ENCODE measurements at regions not wholly inside any gene's neighbourhood (a gene's known extent, or its start where the extent isn't known, plus 50 kb on each side); places are given as distances from the start of the nearest gene placed in this dataset.

DNA sequence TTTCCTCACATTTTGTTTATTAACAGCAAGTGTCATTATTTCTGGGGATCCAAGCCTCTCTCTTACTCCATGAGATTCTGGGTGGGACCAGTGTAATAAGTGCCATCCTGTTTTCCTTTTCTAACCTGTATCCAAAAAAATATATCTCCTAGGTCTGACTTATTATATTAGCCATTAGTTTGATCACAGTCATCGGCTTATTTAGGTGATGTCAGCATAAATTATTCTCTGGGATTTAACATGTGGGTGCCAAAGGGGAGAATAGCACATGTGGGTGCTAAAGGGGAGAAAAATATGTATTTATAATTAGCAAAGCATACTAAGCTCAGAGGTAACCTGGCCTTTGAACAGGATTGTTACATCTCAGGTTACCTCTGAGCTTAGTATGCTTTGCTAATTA is 293.8 kb upstream of the SEMA3D start:
- intact Hi-C loops (cut with DNase I), result no loop called here
- Histone ChIP-seq H3K9me3 (no peaks in the 10 kb centered on the region), H3K36me3 (no peaks in the 10 kb centered on the region), H3K4me1 (no peaks in the 10 kb centered on the region), H3K27ac (no peak overlapping the region), H3K27me3 (no peaks in the 10 kb centered on the region), H3K4me3 (no peak overlapping the region)
- TF ChIP-seq, protein P1, sequence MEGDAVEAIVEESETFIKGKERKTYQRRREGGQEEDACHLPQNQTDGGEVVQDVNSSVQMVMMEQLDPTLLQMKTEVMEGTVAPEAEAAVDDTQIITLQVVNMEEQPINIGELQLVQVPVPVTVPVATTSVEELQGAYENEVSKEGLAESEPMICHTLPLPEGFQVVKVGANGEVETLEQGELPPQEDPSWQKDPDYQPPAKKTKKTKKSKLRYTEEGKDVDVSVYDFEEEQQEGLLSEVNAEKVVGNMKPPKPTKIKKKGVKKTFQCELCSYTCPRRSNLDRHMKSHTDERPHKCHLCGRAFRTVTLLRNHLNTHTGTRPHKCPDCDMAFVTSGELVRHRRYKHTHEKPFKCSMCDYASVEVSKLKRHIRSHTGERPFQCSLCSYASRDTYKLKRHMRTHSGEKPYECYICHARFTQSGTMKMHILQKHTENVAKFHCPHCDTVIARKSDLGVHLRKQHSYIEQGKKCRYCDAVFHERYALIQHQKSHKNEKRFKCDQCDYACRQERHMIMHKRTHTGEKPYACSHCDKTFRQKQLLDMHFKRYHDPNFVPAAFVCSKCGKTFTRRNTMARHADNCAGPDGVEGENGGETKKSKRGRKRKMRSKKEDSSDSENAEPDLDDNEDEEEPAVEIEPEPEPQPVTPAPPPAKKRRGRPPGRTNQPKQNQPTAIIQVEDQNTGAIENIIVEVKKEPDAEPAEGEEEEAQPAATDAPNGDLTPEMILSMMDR (IDR thresholded peaks at IDR 0.05), result no peak
- DNase-seq (ENCODE audit: low spot score in 2 of 2), result no peak

DNA sequence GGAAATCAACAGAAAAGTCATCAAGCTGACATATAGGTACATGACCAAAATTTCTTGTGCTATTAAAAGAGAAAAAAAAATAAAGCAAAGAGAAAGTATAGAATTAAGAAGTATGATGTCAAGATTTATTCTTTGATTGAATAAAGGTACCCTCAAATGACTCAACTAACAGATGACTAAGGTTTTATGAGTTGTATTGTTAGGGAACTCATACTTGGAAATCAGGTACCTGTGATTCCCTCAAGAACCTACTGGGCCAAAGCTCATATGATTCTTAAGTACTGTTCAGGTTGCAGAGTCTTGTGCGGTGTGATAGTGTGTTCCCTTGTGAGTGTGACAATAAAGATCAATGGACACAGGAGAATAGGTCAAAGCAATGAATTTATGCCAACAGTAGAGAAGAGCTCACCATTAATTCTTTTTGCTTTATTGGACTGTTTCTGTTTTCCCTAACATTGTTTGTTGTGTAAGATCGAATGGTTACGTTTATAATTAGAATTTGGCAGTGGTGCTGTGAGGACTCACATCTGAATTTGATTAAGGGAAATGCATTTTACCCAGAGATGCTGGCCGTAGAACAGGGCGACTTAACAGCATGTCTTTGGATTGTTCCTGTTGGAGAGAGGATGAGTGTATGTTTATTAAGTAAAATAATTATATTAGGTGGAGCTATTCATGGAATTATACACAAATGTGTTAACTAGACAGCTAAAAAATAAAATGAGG is 293.2 kb upstream of the SEMA3D start:
- intact Hi-C loops (cut with DNase I), result no loop called here

DNA sequence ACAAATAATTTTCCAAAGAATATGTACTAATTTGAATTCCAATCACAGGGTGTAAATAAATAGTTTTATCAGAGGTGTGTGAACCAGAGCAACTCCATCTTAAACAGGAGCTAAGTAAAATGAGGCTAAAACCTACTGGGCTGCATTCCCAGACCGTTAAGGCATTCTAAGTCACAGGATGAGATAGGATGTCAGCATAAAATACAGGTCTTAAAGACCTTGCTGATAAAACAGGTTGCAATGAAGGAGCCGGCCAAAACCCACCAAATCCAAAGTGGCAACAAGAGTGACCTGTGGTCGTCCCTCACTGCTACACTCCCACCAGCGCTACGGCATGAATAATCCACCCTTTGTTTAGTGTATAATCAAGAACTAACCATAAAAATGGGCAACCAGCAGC is 291.7 kb upstream of the SEMA3D start:
- intact Hi-C loops (cut with DNase I), result no loop called here
- no peak overlapping the region for H3K4me3 ChIP-seq

More for the DNA sequence above, 293.2 kb upstream of the SEMA3D start:
- TF ChIP-seq, protein P1 (IDR thresholded peaks at IDR 0.05), result no peak
- Histone ChIP-seq H3K27ac (no peak overlapping the region), H3K4me3 (no peak overlapping the region), H3K27me3 (no peaks in the 10 kb centered on the region), H3K4me1 (no peaks in the 10 kb centered on the region), H3K9me3 (no peaks in the 10 kb centered on the region), H3K36me3 (no peaks in the 10 kb centered on the region)
- DNase-seq (ENCODE audit: low spot score in 2 of 2), result no peak

DNA sequence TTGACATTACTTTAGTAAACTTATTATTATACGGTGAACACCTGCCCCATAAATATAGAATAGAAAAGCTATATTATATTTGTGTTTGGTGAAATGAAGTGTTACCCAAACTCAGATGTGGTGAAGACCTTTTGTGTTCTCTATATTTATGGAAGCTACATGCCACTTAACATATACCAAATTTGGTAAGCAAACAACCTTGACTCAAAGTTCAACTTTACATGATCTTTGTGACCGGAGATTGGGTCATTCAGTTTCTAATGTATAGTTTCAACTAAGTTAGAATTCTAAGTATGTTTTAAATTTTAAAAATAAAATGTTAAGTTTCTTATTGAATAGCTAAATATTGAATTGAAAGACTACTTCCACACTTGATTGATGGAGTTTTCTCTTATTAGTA is 288.6 kb upstream of the SEMA3D start:
- intact Hi-C loops (cut with DNase I), result no loop called here
- H3K4me1 ChIP-seq, result no peaks in the 10 kb centered on the region
- H3K27ac ChIP-seq, result no peak overlapping the region
- no peaks in the 10 kb centered on the region for H3K9me3 ChIP-seq
- no peaks in the 10 kb centered on the region for H3K36me3 ChIP-seq
- H3K4me3 ChIP-seq, result no peak overlapping the region
- DNase-seq (ENCODE audit: low spot score in 2 of 2), result no peak
- H3K27me3 ChIP-seq, result no peaks in the 10 kb centered on the region
- TF ChIP-seq, protein P1 (IDR thresholded peaks at IDR 0.05), result no peak

More for the DNA sequence above, 291.7 kb upstream of the SEMA3D start:
- Histone ChIP-seq H3K36me3 (no peaks in the 10 kb centered on the region), H3K9me3 (no peaks in the 10 kb centered on the region), H3K27ac (no peak overlapping the region), H3K27me3 (no peaks in the 10 kb centered on the region), H3K4me1 (no peaks in the 10 kb centered on the region)
- DNase-seq (ENCODE audit: low spot score in 2 of 2), result no peak
- TF ChIP-seq, protein P1 (IDR thresholded peaks at IDR 0.05), result no peak

DNA sequence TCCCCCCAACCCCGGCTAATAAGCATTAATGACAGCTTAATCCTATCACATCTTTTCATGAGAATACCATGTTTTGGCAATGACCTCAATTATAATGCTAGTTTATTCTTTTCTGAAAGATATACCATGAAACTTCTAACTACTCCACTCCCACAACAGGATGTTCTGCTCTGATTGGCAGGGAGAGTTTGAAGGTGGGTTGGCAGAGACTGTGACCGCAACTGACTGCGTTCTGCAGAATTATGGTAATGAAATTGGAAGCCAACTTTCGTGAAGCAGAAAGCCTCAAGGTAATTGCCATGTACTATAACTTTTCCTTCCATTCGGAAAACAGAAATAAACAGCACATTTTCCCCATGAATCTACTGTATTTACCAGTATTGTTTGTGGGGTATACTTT is 288.2 kb upstream of the SEMA3D start:
- no peak for DNase-seq (ENCODE audit: low spot score in 2 of 2)
- Histone ChIP-seq H3K4me1 (no peaks in the 10 kb centered on the region), H3K36me3 (no peaks in the 10 kb centered on the region), H3K9me3 (no peaks in the 10 kb centered on the region), H3K27ac (no peak overlapping the region), H3K4me3 (no peak overlapping the region), H3K27me3 (no peaks in the 10 kb centered on the region)
- intact Hi-C loops (cut with DNase I), result no loop called here
- TF ChIP-seq, protein P1 (IDR thresholded peaks at IDR 0.05), result no peak

DNA sequence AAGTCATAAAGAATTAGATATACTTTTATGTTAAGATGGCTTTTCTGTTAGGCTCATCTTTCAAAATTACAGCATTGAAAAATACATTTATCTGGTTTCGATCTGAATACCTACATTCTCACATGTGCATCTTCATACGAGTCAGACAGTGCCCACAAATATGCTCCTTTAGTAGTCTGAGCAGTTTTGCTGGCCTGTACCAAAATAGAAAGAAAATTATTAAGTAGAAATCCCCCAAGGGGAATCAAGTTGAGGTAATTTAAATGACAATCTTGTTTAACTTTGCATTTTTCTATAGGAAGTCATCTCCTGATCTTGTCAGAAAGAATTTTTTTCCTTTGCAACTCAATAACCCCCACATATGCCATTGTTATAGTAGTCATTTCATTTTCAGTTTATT is 287.4 kb upstream of the SEMA3D start:
- TF ChIP-seq, protein P1 (IDR thresholded peaks at IDR 0.05), result no peak

More for the DNA sequence above, 287.4 kb upstream of the SEMA3D start:
- Histone ChIP-seq H3K36me3 (no peaks in the 10 kb centered on the region), H3K27ac (no peak overlapping the region), H3K4me1 (no peaks in the 10 kb centered on the region), H3K9me3 (no peaks in the 10 kb centered on the region), H3K4me3 (no peak overlapping the region), H3K27me3 (no peaks in the 10 kb centered on the region)
- intact Hi-C loops (cut with DNase I), result no loop called here
- no peak for DNase-seq (ENCODE audit: low spot score in 2 of 2)

Measured in ascending aorta (tissue), 2 donors.